A549 (cell line): ENCODE measurements at regions not wholly inside any gene's neighbourhood (a gene's known extent, or its start where the extent isn't known, plus 50 kb on each side); places are given as distances from the start of the nearest gene placed in this dataset.

Experiments used
- ATAC-seq, 2 experiments: fragments of 200-7000 bp in 1 of 2; fragments of >200 bp in 1 of 2; cut with Nextera tagmentation in 1 of 2; cut with Tn5 transposase in 1 of 2; 3 replicates each; pipeline versions ENCODE4 v1.8.0 to v1.9.1; 2018 to 2020; ENCODE audit warnings: mild to moderate bottlenecking in 1 of 2, moderate library complexity in 1 of 2
- CTCF ChIA-PET: fragments of 300-600 bp; sonication (Branson Sonifier 250); formaldehyde crosslinking; extraction: SDS; loops from one replicate; lab custom pipeline; 2021; ENCODE audit warnings: antibody characterized with exemption, inconsistent platforms; lab: Yijun Ruan, JAX
- POLR2A ChIA-PET: fragments of 350-600 bp; formaldehyde crosslinking; extraction: SDS; loops from one replicate; lab custom pipeline; 2021; ENCODE audit warnings: antibody characterized with exemption, inconsistent platforms; lab: Yijun Ruan, JAX
- DNase-seq, 2 experiments: peaks; one replicate each; pipeline versions ENCODE4 v3.0.0 to v3.0.0-alpha.2; 2011 to 2016; ENCODE audit warnings: low read depth in 1 of 2, low spot score in 1 of 2
- FAIRE-seq: peaks from 2 replicates; lab custom pipeline; 2011; peaks lifted over from hg19 to GRCh38; lab: Jason Lieb, UNC
- H3K27ac ChIP-seq, 2 experiments: fragments of >200 bp; sonication (Bioruptor Twin); formaldehyde crosslinking; 3 replicates each; pipeline ENCODE4 v1.5.1; 2016 to 2017
- H3K4me1 ChIP-seq: fragments of >200 bp; sonication (Bioruptor Twin); formaldehyde crosslinking; 3 replicates; pipeline ENCODE4 v1.6.1; 2016
- H3K4me2 ChIP-seq: fragments of >200 bp; sonication (Bioruptor Twin); formaldehyde crosslinking; 3 replicates; pipeline ENCODE4 v1.6.1; 2016
- H3K4me3 ChIP-seq: fragments of >200 bp; sonication (Bioruptor Twin); formaldehyde crosslinking; 3 replicates; pipeline ENCODE4 v1.5.1; 2016
- H3K9me3 ChIP-seq: fragments of >200 bp; sonication (Bioruptor Twin); formaldehyde crosslinking; 3 replicates; pipeline ENCODE4 v1.6.1; 2016
- CBX8 ChIP-seq: fragments of 200-600 bp; sonication (generic); IDR thresholded peaks from 2 replicates; pipeline ENCODE4 v1.6.1; 2016
- CEBPB ChIP-seq, 2 experiments: fragments of >200 bp in 1 of 2; sonication (Bioruptor Twin) in 1 of 2; formaldehyde crosslinking in 1 of 2; IDR thresholded peaks; 2 replicates each; pipeline ENCODE4 v1.6.1; 2012 to 2016
- CHD2 ChIP-seq: fragments of 150-350 bp; IDR thresholded peaks from 2 replicates; pipeline ENCODE4 v1.6.1; 2014; ENCODE audit warnings: low read length; ENCODE audit not compliant: partially characterized antibody
- CHD4 ChIP-seq: fragments of 200-600 bp; sonication (generic); IDR thresholded peaks from 2 replicates; pipeline ENCODE4 v1.6.1; 2016; ENCODE audit warnings: antibody characterized with exemption, mild to moderate bottlenecking, borderline replicate concordance
- E2F6 ChIP-seq: IDR thresholded peaks from 2 replicates; pipeline ENCODE4 v1.6.1; 2012; ENCODE audit warnings: low read depth, borderline replicate concordance
- EHF ChIP-seq: fragments of 250-450 bp; sonication (Bioruptor Pico); IDR thresholded peaks from 2 replicates; pipeline ENCODE4 v1.5.0; 2020; ENCODE audit warnings: mild to moderate bottlenecking
- EHMT2 ChIP-seq: fragments of 200-600 bp; sonication (generic); IDR thresholded peaks from 2 replicates; pipeline ENCODE4 v1.6.1; 2016; ENCODE audit warnings: antibody characterized with exemption, low read depth, mild to moderate bottlenecking, moderate library complexity
- EP300 ChIP-seq, 2 experiments: fragments of >200 bp; sonication (Bioruptor Twin); formaldehyde crosslinking; IDR thresholded peaks; 2 replicates in 1 of 2; 3 replicates in 1 of 2; pipeline ENCODE4 v1.6.1; 2016 to 2017
- FOSB ChIP-seq: fragments of 250-450 bp; sonication (Bioruptor Pico); IDR thresholded peaks from 2 replicates; pipeline ENCODE4 v1.5.0; 2020; ENCODE audit warnings: mild to moderate bottlenecking, moderate library complexity
- FOXS1 ChIP-seq: fragments of 250-450 bp; sonication (Bioruptor Pico); IDR thresholded peaks from 2 replicates; pipeline ENCODE4 v1.5.0; 2020; ENCODE audit warnings: mild to moderate bottlenecking, moderate library complexity
- HEYL ChIP-seq: fragments of 250-450 bp; sonication (Bioruptor Pico); IDR thresholded peaks from 2 replicates; pipeline ENCODE4 v1.8.0; 2021; ENCODE audit warnings: mild to moderate bottlenecking, moderate library complexity
- HMGXB4 ChIP-seq: fragments of 250-450 bp; sonication (Bioruptor Pico); IDR thresholded peaks from 2 replicates; pipeline ENCODE4 v1.5.0; 2021; ENCODE audit warnings: mild to moderate bottlenecking, moderate library complexity, borderline replicate concordance
- HOXB5 ChIP-seq: fragments of 250-450 bp; sonication (Bioruptor Pico); IDR thresholded peaks from 2 replicates; pipeline ENCODE4 v1.5.0; 2020; ENCODE audit warnings: mild to moderate bottlenecking, moderate library complexity
- JUNB ChIP-seq: fragments of >200 bp; sonication (Bioruptor Twin); formaldehyde crosslinking; IDR thresholded peaks from 2 replicates; pipeline ENCODE4 v1.6.1; 2016
- KDM1A ChIP-seq: fragments of 200-600 bp; sonication (generic); IDR thresholded peaks from 2 replicates; pipeline ENCODE4 v1.6.1; 2016; ENCODE audit warnings: low read depth, mild to moderate bottlenecking
- MAFK ChIP-seq: fragments of 450-650 bp; IDR thresholded peaks from 2 replicates; pipeline ENCODE4 v1.6.1; 2014; ENCODE audit not compliant: partially characterized antibody
- MAX ChIP-seq: IDR thresholded peaks from 2 replicates; pipeline ENCODE4 v1.6.1; 2012
- MYC ChIP-seq: IDR thresholded peaks from 2 replicates; pipeline ENCODE4 v1.6.1; 2012; ENCODE audit warnings: mild to moderate bottlenecking, inconsistent platforms, low read length, improper control_type of control experiment, borderline replicate concordance
- NR3C1 ChIP-seq: fragments of >200 bp; sonication (Bioruptor Twin); formaldehyde crosslinking; IDR thresholded peaks from 3 replicates; pipeline ENCODE4 v1.6.1; 2017
- PBX3 ChIP-seq: IDR thresholded peaks from 2 replicates; pipeline ENCODE4 v1.6.1; 2012
- PHF8 ChIP-seq: fragments of 200-600 bp; sonication (generic); IDR thresholded peaks from 2 replicates; pipeline ENCODE4 v1.6.1; 2016; ENCODE audit warnings: low read depth, mild to moderate bottlenecking, antibody characterized with exemption, moderate library complexity, borderline replicate concordance
- POLR2A ChIP-seq: IDR thresholded peaks from 2 replicates; pipeline ENCODE4 v1.6.1; 2012; ENCODE audit warnings: mild to moderate bottlenecking, low read length
- POLR2AphosphoS2 ChIP-seq: conservative IDR thresholded peaks from 2 replicates; pipeline ENCODE4 v1.6.1; 2012; ENCODE audit warnings: low read length, improper control_type of control experiment, inconsistent platforms
- REST ChIP-seq: fragments of 200-600 bp; sonication (generic); IDR thresholded peaks from 2 replicates; pipeline ENCODE4 v1.6.1; 2016; ENCODE audit warnings: antibody characterized with exemption, mild to moderate bottlenecking, moderate library complexity
- RNF2 ChIP-seq: fragments of 200-600 bp; sonication (generic); IDR thresholded peaks from 2 replicates; pipeline ENCODE4 v1.6.1; 2016; ENCODE audit warnings: low read depth, mild to moderate bottlenecking, antibody characterized with exemption, moderate library complexity, borderline replicate concordance
- SMC3 ChIP-seq: fragments of >200 bp; sonication (Bioruptor Twin); formaldehyde crosslinking; IDR thresholded peaks from 3 replicates; pipeline ENCODE4 v1.6.1; 2018; ENCODE audit warnings: inconsistent platforms
- TP53 ChIP-seq: fragments of 250-450 bp; sonication (Bioruptor Pico); IDR thresholded peaks from 2 replicates; pipeline ENCODE4 v1.5.0; 2021; ENCODE audit warnings: mild to moderate bottlenecking, moderate library complexity
- ZC3H11A ChIP-seq: fragments of 450-650 bp; IDR thresholded peaks from 2 replicates; pipeline ENCODE4 v1.6.1; 2014; ENCODE audit warnings: antibody characterized with exemption, mild to moderate bottlenecking
- ZFP36 ChIP-seq: fragments of 450-650 bp; IDR thresholded peaks from 2 replicates; pipeline ENCODE4 v1.6.1; 2014; ENCODE audit warnings: borderline replicate concordance; ENCODE audit not compliant: partially characterized antibody
- ZNF302 ChIP-seq: fragments of 250-450 bp; sonication (Bioruptor Pico); IDR thresholded peaks from 2 replicates; pipeline ENCODE4 v1.9.0; 2021; ENCODE audit warnings: inconsistent platforms, mild to moderate bottlenecking, moderate library complexity
- WGBS: methylation state at CpG from one replicate; pipeline ENCODE4 v1.1.6; 2017; ENCODE audit errors: missing lambda C conversion rate; 5-methylcytosine and 5-hydroxymethylcytosine counted together

- no peak for DNase-seq
- WGBS = 0% methylated on average over 1 of the region's 1 CpG
- FAIRE-seq = no peak
- ChIA-PET POLR2A (no interaction called here), CTCF (no interaction called here)
- ATAC-seq = no peak
- Histone ChIP-seq H3K4me3 (no peak overlapping the region), H3K4me1 (no peaks in the 10 kb centered on the region), H3K27ac (no peak overlapping the region), H3K4me2 (no peak overlapping the region), H3K9me3 (no peaks in the 10 kb centered on the region)
- TF ChIP-seq KDM1A (no peak), E2F6 (no peak), ZNF302 (CRISPR knock-in tag) (no peak), MAFK (no peak), EHF (CRISPR knock-in tag) (no peak), POLR2A (no peak), HEYL (CRISPR knock-in tag) (no peak), EHMT2 (no peak), TP53 (CRISPR knock-in tag) (no peak), ZFP36 (no peak), CBX8 (no peak), NR3C1 (no peak), REST (no peak), JUNB (no peak), EP300 (IDR thresholded peaks at IDR 0.05) (no peak), SMC3 (no peak), PBX3 (no peak), ZC3H11A (no peak), POLR2AphosphoS2 (no peak), CHD2 (no peak)
These were observed 134.3 kb upstream of the RPL34 start for GRCh38 chr4:108486046-108486445.

- H3K9me3 ChIP-seq = no peaks in the 10 kb centered on the region
- TF ChIP-seq TP53 (CRISPR knock-in tag) (no peak), E2F6 (no peak), MYC (no peak), PHF8 (no peak), HOXB5 (CRISPR knock-in tag) (no peak), EHF (CRISPR knock-in tag) (no peak), EHMT2 (no peak), PBX3 (no peak), EP300 (IDR thresholded peaks at IDR 0.05) (no peak), MAX (no peak), CHD4 (no peak), FOSB (no peak), CEBPB (IDR thresholded peaks at IDR 0.05) (no peak), SMC3 (no peak), CBX8 (no peak), HMGXB4 (CRISPR knock-in tag) (no peak), FOXS1 (CRISPR knock-in tag) (no peak), RNF2 (no peak), ZC3H11A (no peak)
- TF ChIP-seq, all 56 proteins: peak for 0
- no peak for DNase-seq
- WGBS = 4% methylated on average over 1 of the region's 1 CpG
- Histone ChIP-seq H3K4me2 (no peak overlapping the region), H3K27ac (no peak overlapping the region), H3K4me3 (no peak overlapping the region), H3K4me1 (no peaks in the 10 kb centered on the region)
- ChIA-PET CTCF (no interaction called here), POLR2A (no interaction called here)
- no peak for FAIRE-seq
- no peak for ATAC-seq
These were observed 136.2 kb upstream of the RPL34 start for GRCh38 chr4:108484187-108484586.
